Epithelial cell of proximal tubule (primary cell): ENCODE measurements at regions not wholly inside any gene's neighbourhood (a gene's known extent, or its start where the extent isn't known, plus 50 kb on each side); places are given as distances from the start of the nearest gene placed in this dataset.

ENCODE experiments used
- DNase-seq: peaks from one replicate; pipeline ENCODE4 v3.0.0-alpha.2; 2011; ENCODE audit warnings: low read depth
- H3K4me3 ChIP-seq: 2 replicates; pipeline ENCODE4 v1.5.1; 2011; ENCODE audit warnings: low read depth, mild to moderate bottlenecking, low read length
- CTCF ChIP-seq: conservative IDR thresholded peaks from 2 replicates; pipeline ENCODE4 v1.5.1; 2012; ENCODE audit warnings: low read depth, mild to moderate bottlenecking, low read length

- no peak for TF ChIP-seq CTCF
- no peak overlapping the region for H3K4me3 ChIP-seq
- DNase-seq: no peak
These were observed 177.9 kb upstream of the VRK2 start for GRCh38 chr2:57868619-57869139.

DNA sequence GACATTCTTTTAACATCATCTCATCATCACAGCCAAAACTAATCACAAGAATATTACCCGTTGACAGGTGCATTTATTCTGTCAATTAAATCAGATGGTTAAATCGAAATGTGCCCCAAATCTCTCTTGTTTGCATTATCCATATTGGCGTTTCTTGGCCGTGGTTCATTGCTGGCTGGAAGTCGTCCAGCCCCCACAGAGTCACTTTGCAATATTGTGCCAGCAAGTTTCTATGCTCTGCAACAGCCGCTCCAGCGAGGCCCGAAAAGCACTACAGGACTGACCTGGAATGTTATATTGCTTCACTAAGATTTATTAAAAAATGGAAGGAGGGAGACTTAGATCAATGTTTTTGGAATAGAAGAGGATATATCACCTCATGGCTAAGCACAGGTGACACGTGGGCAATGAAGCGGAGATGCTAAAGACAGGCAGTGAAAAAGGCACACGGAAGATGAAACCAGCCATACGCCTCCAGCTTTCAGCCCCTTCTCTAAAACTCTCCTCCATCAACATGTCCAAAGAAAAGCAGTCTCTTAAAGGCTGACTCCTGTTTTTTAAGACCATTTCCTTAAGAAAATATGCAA is 176.8 kb upstream of the VRK2 start:
- DNase-seq: no peak
- H3K4me3 ChIP-seq: no peak overlapping the region
- TF ChIP-seq CTCF: no peak

DNA sequence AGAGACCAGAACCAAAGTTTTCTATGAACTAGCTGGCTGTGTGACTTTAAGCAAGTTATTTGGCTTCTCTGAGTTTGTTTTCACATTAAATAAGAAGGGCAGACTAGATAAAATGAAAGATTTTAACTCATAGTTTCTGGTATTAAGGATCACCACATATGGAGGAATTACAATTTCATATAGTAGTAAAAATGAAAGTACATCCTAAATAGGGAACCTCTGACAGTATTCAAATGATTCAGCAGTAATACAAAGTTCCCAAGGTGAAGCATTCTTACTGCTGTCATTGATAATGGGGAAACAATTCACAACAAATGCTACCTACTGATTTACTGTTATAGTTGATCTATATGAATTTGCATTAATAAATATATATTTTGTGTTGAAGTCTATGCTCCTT is 170.3 kb upstream of the VRK2 start:
- no peak overlapping the region for H3K4me3 ChIP-seq
- no peak for DNase-seq
- TF ChIP-seq CTCF: no peak

- no peak for TF ChIP-seq CTCF
- no peak for DNase-seq
- peak overlapping the region; percentile 18 for H3K4me3 ChIP-seq
These were observed 168.8 kb upstream of the VRK2 start for GRCh38 chr2:57877811-57878170.

GRCh38 chr2:57878171-57878865 is 168.3 kb upstream of the VRK2 start:
- no peak for DNase-seq
- no peak for TF ChIP-seq CTCF
- peak overlapping the region; percentile 18 for H3K4me3 ChIP-seq

DNA sequence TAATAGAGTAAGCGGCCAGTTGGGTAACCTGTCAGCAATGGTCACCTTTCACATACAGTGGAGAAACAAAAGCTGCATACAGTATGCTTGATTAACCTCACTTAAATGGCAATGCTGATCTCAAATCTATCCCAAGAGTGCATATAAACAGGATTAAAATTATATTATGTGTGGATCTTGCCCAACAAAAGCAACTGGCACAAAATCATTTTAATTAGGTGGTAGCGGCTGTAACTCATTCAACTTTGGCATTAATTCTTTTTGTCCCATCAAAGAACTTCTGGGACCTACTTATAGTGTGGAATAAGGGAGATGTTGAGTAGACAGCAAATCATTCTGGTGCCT is 167.8 kb upstream of the VRK2 start:
- DNase-seq: no peak
- TF ChIP-seq CTCF: no peak
- no peak overlapping the region for H3K4me3 ChIP-seq

- TF ChIP-seq CTCF: no peak
- no peak for DNase-seq
- no peak overlapping the region for H3K4me3 ChIP-seq
These were observed 166.2 kb upstream of the VRK2 start for GRCh38 chr2:57880446-57880845.
